Ramos (cell line): ENCODE measurements at regions not wholly inside any gene's neighbourhood (a gene's known extent, or its start where the extent isn't known, plus 50 kb on each side); places are given as distances from the start of the nearest gene placed in this dataset.
"Not testable (repeated sequence)": the region's sequence is repeated elsewhere in the genome, so short reads cannot be mapped to it uniquely, and the experiment has no call there.

ENCODE experiments used
- in situ Hi-C: fragments of 300-500 bp; cut with MboI; formaldehyde crosslinking; loops from one replicate; pipeline ENCODE4 v1.14.3; 2022; ENCODE audit warnings: low sequenced_read_pairs; ENCODE audit not compliant: unreplicated experiment

- in situ Hi-C loops: no loop called here
Measured at GRCh38 chr21:41578083-41578482, 70.1 kb upstream of the TMPRSS2 start.

- in situ Hi-C loops: no loop called here
Measured at GRCh38 chr21:41576013-41576615, 68.2 kb upstream of the TMPRSS2 start.

GRCh38 chr21:41573902-41574690, 66.1 kb upstream of the TMPRSS2 start:
- in situ Hi-C loops: no loop called here

GRCh38 chr21:41571938-41572510, 64.1 kb upstream of the TMPRSS2 start:
- in situ Hi-C loops: no loop called here

GRCh38 chr21:41570791-41571355, 62.9 kb upstream of the TMPRSS2 start:
- in situ Hi-C loops: no loop called here

- in situ Hi-C loops: no loop called here
Measured at GRCh38 chr21:41568606-41569385, 60.8 kb upstream of the TMPRSS2 start.

GRCh38 chr21:41567901-41568510, 60.0 kb upstream of the TMPRSS2 start:
- in situ Hi-C loops: no loop called here

GRCh38 chr21:41567237-41567636, 59.3 kb upstream of the TMPRSS2 start:
- in situ Hi-C loops: not testable (repeated sequence)

- in situ Hi-C loops: no loop called here
Measured at GRCh38 chr21:41566500-41567014, 58.6 kb upstream of the TMPRSS2 start.

GRCh38 chr21:41565550-41565949, 57.6 kb upstream of the TMPRSS2 start:
- in situ Hi-C loops: no loop called here

GRCh38 chr21:41564871-41565274, 56.9 kb upstream of the TMPRSS2 start:
- in situ Hi-C loops: no loop called here

GRCh38 chr21:41562101-41563000, 54.4 kb upstream of the TMPRSS2 start:
- in situ Hi-C loops: no loop called here

- in situ Hi-C loops: no loop called here
Measured at GRCh38 chr21:41561701-41562100, 53.7 kb upstream of the TMPRSS2 start.

- in situ Hi-C loops: no loop called here
Measured at GRCh38 chr21:41560661-41561158, 52.8 kb upstream of the TMPRSS2 start.

- in situ Hi-C loops: no loop called here
Measured at GRCh38 chr21:41559658-41560631, 52.0 kb upstream of the TMPRSS2 start.

GRCh38 chr21:41558842-41559241, 50.9 kb upstream of the TMPRSS2 start:
- in situ Hi-C loops: no loop called here

GRCh38 chr21:41557884-41558283, 49.9 kb upstream of the TMPRSS2 start:
- in situ Hi-C loops: no loop called here
